Left colon (tissue), 2 donors: ENCODE measurements at regions not wholly inside any gene's neighbourhood (a gene's known extent, or its start where the extent isn't known, plus 50 kb on each side); places are given as distances from the start of the nearest gene placed in this dataset.

Experiments
- ATAC-seq: fragments of 200-7000 bp; cut with Tn5 transposase; one replicate; pipeline ENCODE4 v1.9.1; 2020; ENCODE audit warnings: mild to moderate bottlenecking, moderate library complexity
- DNase-seq, 2 donors: peaks; one replicate each; pipeline ENCODE4 v3.0.0-alpha.2; 2020
- intact Hi-C, 2 donors: fragments of 100-400 bp; cut with DNase I in 1 of 2; cut with micrococcal nuclease in 1 of 2; formaldehyde crosslinking; loops; one replicate each; pipeline versions ENCODE4 v1.11.2 to v1.14.0; 2022; cut with DNase I, micrococcal nuclease
- donor health status: DM: no; HTN: no; CAD: no.
- donor health status: DM: yes; HTN: yes; CAD: no.

DNA sequence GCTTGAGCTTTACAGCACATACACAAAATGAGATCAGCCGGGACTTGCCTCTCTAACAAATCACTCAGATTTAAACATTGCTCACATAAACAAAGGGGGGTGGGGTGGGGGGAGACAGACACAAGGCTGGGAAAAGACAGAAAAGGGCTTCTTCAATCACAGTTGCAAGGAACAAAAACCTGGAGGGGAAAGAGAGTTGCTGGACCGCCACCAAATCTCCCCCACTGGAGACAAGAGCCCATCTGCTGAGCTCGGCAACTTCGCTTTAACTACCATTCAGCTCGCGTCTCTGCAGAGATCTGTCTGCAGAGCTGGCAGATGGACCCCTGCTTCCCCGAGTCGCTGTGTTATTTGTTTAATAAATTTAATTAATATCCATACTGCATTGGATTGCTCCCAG lies 165.0 kb downstream of the RCN1 start:
- no peak for DNase-seq
- intact Hi-C loops: no loop called here
- no peak for ATAC-seq

DNA sequence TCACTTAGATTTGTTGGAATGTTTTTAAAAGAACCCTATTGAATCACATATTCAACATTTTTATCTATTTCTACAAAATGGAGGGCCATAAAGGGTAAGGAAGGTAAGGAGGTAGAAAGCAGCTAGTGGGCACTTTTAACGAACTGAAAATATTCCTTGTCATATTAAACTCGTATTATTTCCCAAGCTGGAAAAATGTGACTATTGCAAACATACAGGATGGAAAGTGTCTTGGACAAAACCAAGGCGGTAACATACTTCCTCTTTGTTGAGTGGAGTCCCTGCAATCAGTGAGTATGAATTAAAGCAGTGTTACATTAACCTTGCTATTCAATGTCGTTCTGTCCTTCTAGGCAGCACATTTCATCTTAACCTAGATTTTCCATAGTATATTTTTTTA lies 165.6 kb downstream of the RCN1 start:
- ATAC-seq (no peak), DNase-seq (no peak)
- intact Hi-C loops: no loop called here

DNA sequence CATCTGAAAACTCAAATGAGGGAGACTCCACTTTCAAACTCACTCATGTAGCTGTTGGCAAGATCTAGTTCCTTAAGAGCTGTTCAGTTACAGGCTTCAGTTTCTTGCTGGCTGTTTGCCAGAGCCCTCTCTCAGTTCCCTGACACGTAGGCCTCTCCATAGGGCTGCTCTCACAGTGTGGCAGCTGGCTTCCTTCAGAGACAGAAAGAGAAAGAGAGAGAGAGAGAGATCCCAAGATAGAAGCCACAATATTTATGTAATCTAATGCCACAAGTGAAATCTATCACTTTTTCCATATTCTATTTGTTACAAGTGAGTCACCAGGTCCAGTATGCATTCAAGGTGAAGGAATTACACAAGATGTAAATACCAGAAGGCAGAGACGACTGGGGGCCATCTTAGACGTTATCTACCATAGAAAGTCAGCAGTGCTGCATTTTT lies 168.8 kb downstream of the RCN1 start:
- intact Hi-C loops: no loop called here
- no peak for ATAC-seq
- peak; percentile 24 to 46 for DNase-seq

DNA sequence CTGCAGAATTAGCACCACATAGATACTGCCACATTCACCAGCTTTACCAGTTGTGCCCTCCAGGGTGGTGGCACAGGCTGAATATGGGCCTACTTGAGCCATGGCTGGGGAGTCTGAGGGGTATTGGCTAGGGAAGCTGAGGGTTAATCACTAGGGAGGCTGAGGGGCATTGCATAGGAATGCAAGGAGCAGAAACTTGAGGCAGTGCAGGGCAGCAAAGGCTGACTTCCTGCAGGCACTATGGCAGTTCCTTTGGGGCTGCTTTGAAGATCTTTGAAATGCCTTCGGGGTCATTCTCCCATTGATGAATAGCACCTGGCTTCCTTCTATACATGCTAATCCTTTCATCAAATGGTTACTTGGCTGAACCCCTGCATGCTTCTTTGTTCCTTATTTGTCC lies 171.5 kb downstream of the RCN1 start:
- DNase-seq (no peak), ATAC-seq (no peak)
- intact Hi-C loops: no loop called here

DNA sequence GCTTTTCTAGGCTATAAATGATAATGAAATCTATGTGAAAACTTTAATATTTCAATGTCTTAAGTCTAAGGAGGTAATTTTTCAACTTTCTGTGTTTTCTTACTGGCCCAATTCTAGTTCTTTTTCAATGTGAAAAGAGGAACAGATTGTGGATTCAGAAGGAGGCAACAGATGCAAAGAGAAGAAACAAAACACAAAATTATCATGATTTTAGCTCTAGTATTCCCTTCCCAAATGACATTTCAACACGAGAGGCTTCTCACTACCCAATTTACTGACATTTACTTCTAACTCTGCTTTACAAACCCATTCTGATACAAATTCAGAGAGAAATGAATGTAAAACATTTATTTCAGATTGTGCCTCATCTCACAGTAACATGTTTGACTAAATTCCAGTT lies 169.4 kb downstream of the WT1 start:
- no peak for ATAC-seq
- intact Hi-C loops: no loop called here

DNA sequence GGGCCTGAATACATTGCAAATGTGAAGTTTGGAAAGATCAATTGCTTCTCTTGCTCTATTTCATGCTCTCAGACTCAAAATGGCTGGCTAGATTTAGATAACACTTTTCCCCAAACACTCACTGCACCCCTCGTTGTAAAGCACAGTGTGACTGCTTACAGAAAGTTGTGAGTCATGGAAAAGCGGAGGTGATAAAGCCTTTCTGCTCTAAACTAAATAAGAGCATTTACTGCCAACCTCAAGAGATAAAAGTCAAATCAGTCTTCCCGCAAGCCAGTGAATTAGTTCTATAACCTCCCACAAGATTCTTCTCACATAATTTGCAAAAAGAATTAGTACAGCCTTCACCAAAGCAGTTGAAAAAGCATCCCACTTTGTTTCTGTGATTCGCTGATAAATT lies 168.7 kb downstream of the WT1 start:
- no peak for ATAC-seq
- no peak for DNase-seq
- intact Hi-C loops: no loop called here

More for the DNA sequence above, 169.4 kb downstream of the WT1 start:
- no peak for DNase-seq

DNA sequence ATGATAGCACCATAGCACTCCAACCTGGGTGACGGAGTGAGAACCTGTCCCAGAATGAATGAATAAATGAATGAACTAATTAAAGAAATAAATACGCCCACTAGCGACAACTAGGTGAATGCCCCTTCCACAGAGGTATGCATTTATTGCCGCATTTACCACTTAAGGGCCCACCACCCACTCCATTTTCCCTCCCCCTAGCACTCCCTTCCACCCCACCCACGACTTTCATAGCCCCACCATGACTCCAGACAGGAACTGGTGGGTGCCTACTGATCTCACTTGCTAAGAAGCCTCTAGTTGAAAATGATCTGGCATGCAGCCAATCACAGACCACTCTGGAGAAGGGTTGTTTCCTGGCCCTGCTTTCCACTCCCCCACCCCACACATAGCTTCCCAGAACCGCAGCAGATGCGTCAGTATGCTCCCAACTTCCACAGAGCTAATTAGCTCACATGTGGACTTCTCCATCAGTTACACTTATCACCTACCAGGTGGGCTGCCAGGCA lies 167.6 kb downstream of the WT1 start:
- intact Hi-C loops: no loop called here

DNA sequence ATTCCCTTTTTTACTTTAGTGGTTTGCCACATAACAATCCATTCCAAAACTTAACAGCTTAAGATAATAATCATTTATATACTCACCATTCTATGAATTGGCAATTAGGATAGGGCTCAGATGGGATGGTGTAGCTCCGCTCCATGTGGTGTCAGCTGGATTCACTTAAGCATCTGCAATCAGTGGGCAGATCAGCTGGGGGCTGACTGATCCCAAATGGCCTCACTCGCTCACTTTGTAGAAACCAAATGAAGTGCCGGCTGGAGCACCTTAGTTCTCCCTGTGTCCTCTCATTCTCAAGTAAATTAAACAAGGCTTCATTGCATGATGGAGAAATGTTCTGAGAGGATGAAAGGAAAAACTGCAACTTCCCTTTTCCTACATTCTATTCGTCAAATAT lies 161.4 kb downstream of the WT1 start:
- DNase-seq (no peak), ATAC-seq (no peak)
- intact Hi-C loops: no loop called here

More for the DNA sequence above, 167.6 kb downstream of the WT1 start:
- ATAC-seq: no peak
- DNase-seq: no peak

DNA sequence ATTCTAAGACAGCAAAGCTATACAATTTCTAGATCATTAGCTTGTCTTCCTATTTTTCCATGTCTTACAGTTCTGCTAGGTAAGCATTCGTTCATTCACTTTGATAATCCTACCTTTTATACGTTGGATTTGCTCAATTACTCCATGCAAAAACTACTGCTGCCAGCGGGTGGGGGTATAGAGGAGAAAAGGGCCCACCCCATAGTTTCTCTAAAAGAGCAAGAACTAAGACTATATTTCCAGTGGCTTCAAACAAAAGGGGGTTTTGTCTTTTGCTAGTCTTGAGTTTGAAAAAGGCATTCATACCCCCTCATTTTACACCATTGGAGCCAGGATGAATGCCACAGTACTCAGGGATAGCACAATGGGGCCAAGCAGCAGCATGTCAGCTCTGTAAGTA lies 155.7 kb downstream of the WT1 start:
- intact Hi-C loops: no loop called here
- DNase-seq: no peak
- no peak for ATAC-seq

DNA sequence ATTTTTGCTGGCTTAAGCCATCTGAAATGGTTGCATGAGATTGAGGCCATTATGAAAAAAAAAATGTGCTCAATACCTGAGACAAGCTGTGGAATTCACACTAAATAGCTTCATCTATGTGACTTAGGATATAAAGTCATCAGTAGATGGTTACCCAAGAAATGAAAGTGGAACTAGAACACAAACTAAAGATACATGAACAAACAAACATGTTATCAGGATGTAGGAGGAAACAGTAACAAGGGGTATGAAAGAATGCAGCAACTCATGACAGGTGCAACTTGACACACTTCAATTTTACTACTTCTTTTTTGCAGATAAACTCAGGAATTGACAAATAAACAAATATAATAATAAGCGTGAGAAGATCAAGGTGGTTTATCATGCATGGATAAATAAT lies 155.0 kb downstream of the WT1 start:
- DNase-seq: no peak
- no peak for ATAC-seq
- intact Hi-C loops: no loop called here

DNA sequence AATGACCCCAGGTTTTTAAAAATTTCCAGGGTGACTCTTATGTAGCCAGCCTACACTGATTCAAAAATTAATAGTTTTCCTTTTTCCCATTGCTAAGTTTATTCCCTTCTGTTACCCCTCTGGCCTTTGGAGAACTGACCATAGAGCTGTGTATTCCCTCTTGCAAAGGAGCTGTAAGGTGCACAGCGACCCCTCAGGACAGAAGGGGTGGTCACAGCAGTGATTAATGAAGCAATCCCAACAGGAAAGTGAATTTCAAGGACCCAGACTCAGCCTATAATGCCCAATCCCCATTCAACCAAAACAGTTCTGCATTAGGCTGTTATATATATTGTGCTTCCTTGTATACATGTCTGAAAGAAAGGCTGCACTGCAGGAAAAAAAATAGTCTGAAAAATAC lies 147.1 kb downstream of the WT1 start:
- no peak for DNase-seq
- intact Hi-C loops: no loop called here
- no peak for ATAC-seq

DNA sequence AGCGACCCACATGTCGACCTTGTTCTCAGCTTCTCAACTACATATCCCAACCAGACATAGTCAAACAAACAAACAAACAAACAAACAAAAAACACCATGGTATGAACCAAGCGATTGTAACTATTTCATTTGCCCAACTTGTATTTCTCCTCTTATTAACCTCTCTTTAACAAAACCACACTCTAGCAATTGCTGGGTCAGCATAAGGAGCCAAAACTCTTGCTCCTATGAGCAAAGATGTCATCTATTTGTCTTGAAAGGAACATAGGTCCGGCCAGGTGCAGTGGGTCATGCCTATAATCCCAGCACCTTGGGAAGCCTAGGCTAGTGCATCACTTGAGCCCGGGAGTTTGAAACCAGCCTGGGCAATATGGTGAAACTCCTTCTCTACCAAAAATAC lies 145.6 kb downstream of the WT1 start:
- DNase-seq (no peak), ATAC-seq (no peak)
- intact Hi-C loops: no loop called here

DNA sequence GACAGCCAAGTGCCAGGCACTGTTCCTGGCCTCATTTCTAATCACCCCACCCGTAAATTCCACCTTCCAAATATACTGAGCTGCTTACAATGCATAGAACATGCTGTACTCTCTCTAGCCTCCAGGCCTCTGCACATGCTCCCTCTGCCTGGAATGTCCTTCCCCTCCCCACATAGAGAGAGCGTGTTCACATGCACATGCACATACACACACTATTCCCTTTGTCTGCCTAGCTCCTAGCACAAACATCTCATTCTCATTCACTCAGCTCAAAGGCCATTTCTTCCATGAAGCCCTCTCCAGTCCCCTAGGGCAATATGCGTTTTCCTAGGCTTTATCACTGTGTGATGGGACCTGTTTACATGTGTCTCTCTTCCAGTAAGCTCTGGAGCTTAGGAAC lies 144.6 kb downstream of the WT1 start:
- intact Hi-C loops: no loop called here
- DNase-seq (no peak), ATAC-seq (no peak)

DNA sequence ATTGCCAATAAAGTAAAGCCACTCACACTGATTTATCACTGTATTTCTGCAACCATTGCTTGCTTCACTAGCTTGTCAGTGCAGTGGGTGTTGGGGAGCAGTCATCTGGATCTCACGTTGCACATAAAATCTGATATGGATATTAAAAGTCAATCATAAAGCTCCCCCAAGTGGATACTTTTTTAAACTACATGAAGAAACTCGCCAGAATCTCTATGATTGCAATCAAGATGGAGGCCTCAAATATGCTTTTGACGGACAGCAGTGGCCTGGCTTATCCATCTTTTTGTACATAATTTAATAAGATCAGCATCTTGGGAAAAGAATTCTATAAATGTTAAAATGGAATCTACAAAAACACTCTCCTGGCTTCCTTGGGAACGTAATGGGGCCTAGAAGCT lies 137.7 kb downstream of the WT1 start:
- intact Hi-C loops: no loop called here
- DNase-seq (no peak), ATAC-seq (no peak)

DNA sequence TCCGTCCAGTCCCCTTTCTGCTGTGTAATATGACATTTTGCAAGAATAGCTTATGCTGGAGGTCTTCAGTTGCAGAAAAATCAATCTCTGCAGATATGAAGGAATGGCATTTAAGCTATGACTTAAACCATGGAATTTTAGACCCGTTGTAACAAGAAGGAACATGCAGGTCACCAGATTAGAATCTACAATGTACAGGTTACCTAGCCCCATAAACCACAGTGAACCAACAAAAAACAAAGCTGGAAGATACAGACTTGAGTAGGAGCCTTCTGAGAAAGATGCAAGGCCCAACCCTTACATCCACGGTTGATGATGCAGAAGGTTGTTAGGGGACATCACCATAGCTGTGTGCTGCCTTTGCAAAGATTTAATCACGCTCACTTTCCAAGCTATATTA lies 132.5 kb downstream of the WT1 start:
- intact Hi-C loops: no loop called here
- no peak for ATAC-seq

DNA sequence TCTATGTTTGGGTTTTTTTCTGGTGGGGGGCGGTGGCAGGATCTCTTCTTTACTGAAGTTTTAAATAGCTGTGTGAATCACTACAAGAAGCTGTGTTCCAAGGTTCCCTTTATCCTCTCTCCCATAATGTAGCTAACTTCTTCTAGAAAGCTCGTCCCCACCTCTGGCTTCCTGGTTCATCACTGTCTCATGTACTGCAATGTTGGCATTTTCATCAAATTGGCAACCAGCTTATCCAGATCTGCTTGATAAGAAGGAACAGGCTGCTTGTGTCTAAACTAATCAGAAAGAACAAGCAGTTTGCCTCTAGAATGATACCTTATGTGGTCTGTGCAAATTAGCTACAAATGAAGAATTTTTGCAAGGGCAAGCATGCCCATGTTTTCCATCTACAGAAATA lies 130.8 kb downstream of the WT1 start:
- intact Hi-C loops: no loop called here
- DNase-seq (no peak), ATAC-seq (no peak)

More for the DNA sequence above, 132.5 kb downstream of the WT1 start:
- no peak for DNase-seq

DNA sequence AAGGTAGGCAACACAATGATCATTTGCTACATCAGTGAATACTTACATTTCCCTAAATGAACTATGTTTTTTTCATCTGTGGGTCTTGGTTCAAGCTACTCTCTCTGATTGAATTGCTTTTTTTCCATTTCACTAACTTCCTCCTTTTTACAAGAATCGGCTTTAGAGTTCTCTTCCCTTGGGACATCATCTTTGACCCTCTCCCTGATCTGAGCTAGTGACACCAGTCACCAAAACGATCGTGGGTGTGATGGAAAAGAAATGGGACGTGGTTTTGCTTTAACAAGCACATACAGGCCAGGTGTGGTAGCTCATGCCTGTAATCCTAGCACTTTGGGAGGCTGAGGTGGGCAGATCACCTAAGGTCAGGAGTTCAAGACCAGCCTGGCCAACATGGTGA lies 129.9 kb downstream of the WT1 start:
- DNase-seq: no peak
- intact Hi-C loops: no loop called here
- ATAC-seq: no peak

DNA sequence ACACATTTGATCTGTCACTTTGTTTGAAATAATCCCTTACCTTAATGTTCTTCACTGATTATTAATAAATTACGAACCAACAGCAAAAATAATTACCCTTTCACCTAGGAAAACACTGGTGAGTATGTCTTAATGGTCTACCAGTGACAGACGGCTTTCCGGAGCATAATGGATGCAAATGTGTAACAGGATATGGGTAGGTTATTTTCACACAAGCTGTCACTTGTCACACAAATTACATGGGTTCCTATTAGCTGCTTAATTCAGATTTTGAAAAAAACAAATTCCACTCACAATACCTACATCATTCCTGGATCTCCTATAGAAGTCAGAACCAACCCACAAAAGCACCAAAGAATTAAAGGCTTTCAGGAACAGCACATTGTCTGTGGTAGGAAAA lies 127.9 kb downstream of the WT1 start:
- no peak for DNase-seq
- ATAC-seq: no peak
- intact Hi-C loops: no loop called here

DNA sequence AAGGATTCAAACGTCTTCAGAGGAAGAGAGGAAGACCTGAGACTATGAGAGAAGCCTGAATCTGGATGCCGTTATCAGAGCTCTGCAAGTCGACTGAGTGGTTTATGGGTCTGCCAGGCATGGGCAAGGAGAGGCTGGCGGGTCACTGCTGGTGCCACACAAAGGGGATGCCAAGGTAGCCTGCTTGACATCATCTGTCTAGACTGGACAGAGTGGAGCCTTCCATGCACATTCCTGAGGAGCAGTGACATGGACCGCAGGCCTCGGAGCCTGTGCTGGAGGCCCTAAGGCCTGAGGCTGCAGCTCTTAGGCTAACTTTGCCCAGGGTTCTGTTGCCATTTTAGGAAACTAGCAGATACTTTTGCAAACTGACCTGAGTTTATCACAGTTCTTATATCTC lies 127.4 kb downstream of the WT1 start:
- intact Hi-C loops: no loop called here
- ATAC-seq (no peak), DNase-seq (no peak)

DNA sequence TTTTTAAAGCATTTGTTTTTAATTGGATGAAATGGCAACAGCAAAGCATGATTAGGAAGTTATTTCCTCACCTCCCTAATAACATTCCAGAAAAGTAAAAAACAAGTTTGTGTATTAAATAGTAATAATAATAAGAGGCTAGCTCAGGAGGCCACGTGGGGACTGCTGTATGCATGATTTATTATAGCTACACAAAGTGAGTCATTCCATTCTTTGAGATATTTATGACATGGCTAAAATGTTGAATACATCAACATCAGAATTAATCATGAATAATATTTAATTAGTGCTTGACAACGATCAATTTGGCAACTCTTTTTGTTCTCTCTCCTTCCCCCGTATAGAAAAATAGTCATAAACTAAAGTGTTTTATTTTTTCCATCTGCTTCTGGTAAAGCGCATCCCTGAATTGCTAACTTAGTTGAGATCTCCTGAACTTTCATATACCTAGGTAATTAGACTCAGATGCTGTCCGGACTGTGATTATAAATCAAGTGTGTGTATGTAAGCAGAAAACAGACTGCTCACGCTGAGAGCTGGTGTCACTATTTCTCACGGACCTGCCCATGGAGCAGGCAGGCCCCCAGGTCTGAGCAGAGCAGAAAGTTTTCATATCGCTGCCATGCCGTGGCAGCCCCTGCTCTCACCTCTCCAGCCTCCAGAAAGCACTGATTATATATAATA lies 125.7 kb downstream of the WT1 start:
- intact Hi-C loops: no loop called here
- DNase-seq (no peak), ATAC-seq (no peak)

DNA sequence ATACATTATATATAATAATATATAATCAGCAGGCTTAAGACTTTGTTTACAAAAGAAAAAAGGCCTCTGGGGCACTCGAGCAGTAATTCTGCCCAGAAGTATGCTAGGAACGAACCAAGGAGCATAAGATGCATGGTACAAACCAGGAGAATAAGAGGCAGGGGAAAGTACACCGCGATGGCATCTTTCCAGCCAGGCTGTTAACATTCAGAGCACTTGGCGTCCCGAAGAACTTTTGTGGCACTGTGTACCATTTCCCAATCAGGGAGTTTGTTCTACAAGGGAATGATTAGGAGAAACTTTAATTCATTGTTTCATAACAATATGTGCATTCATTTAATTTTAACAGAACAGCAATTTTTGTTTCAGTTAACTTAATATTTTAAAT lies 125.1 kb downstream of the WT1 start:
- intact Hi-C loops: no loop called here
- DNase-seq (no peak), ATAC-seq (no peak)
